PC-9 (cell line): ENCODE measurements at regions not wholly inside any gene's neighbourhood (a gene's known extent, or its start where the extent isn't known, plus 50 kb on each side); places are given as distances from the start of the nearest gene placed in this dataset.

Experiments used
- CTCF ChIP-seq: fragments of 200-600 bp; sonication (generic); conservative IDR thresholded peaks from 2 replicates; pipeline ENCODE4 v1.6.1; 2017; ENCODE audit warnings: mixed run types, antibody characterized with exemption, mild to moderate bottlenecking, moderate library complexity
- EZH2 ChIP-seq: fragments of 200-600 bp; sonication (generic); IDR thresholded peaks from 2 replicates; pipeline ENCODE4 v1.8.0; 2017; ENCODE audit warnings: antibody characterized with exemption, low read depth

GRCh38 chr22:27462190-27462589, 339.4 kb downstream of the MN1 start:
- TF ChIP-seq CTCF, result no peak
- no peak for TF ChIP-seq EZH2
